Heart right ventricle (tissue), 16 donors: ENCODE measurements at regions not wholly inside any gene's neighbourhood (a gene's known extent, or its start where the extent isn't known, plus 50 kb on each side); places are given as distances from the start of the nearest gene placed in this dataset.

Source experiments
- ATAC-seq, 8 donors: fragments of 200-7000 bp; cut with Tn5 transposase; one replicate each; pipeline ENCODE4 v1.9.1; 2020; ENCODE audit warnings: mild to moderate bottlenecking in 8 of 8, moderate library complexity in 8 of 8, moderate number of reproducible peaks in 1 of 8
- DNase-seq, 2 donors: peaks; one replicate each; pipeline ENCODE4 v3.0.0-alpha.2; 2020
- H3K27ac ChIP-seq, 10 donors: fragments of 200-600 bp; sonication (generic) in 2 of 10; one replicate each; pipeline versions ENCODE4 v1.5.0 to v1.8.0; 2020 to 2022; ENCODE audit warnings: mild to moderate bottlenecking in 3 of 10
- H3K27me3 ChIP-seq, 7 donors: fragments of 200-600 bp; one replicate each; pipeline ENCODE4 v1.8.0; 2021 to 2022; ENCODE audit warnings: mild to moderate bottlenecking in 2 of 7
- H3K36me3 ChIP-seq, 9 donors: fragments of 200-600 bp; sonication (generic) in 1 of 9; one replicate each; pipeline versions ENCODE4 v1.5.0 to v1.8.0; 2020 to 2022; ENCODE audit warnings: mild to moderate bottlenecking in 2 of 9
- H3K4me1 ChIP-seq, 9 donors: fragments of 200-600 bp; sonication (generic) in 1 of 9; one replicate each; pipeline versions ENCODE4 v1.5.0 to v1.8.0; 2020 to 2022; ENCODE audit warnings: mild to moderate bottlenecking in 4 of 9
- H3K4me3 ChIP-seq, 10 donors: fragments of 200-600 bp; sonication (generic) in 2 of 10; one replicate each; pipeline versions ENCODE4 v1.5.0 to v1.8.0; 2020 to 2022; ENCODE audit warnings: mild to moderate bottlenecking in 7 of 10, moderate library complexity in 2 of 10
- H3K9me3 ChIP-seq, 11 donors: fragments of 200-600 bp in 10 of 11; sonication (generic) in 2 of 11; one replicate each; pipeline versions ENCODE4 v1.5.0 to v1.8.0; 2013 to 2022; ENCODE audit warnings: mild to moderate bottlenecking in 2 of 11, control low read depth in 1 of 11, moderate library complexity in 1 of 11
- WGBS, 2 donors: extraction: QIAGEN DNeasy Blood & Tissue Kit; methylation state at CpG; one replicate each; pipeline ENCODE4 v1.1.7; 2013; ENCODE audit warnings: inconsistent platforms in 1 of 2; 5-methylcytosine and 5-hydroxymethylcytosine counted together
- intact Hi-C, 10 donors: fragments of 100-400 bp; cut with DNase I; formaldehyde crosslinking; loops; one replicate each; pipeline versions ENCODE4 v1.11.1 to v1.14.2; 2022
- TF ChIP-seq, protein P1 (sequence below), 9 donors: fragments of 200-600 bp; sonication (generic) in 2 of 9; IDR thresholded peaks; one replicate each; pipeline versions ENCODE4 v1.5.0 to v1.8.0; 2021 to 2022; ENCODE audit warnings: antibody characterized with exemption in 9 of 9, mild to moderate bottlenecking in 5 of 9, moderate library complexity in 1 of 9
- donor health status: Arrhythmogenic right ventricular cardiomyopathy.
- donor health status: ischemic (EF 13 %, LVEDD 7.1; RV severe dilation, severe dysfunction).
- donor health status: healthy with polysubstance abuse.
- donor health status: DM: no; HTN: yes; CAD: no.
- donor health status: DM: no; HTN: no; CAD: no.
- donor health status: ischemic (EF 25% LVEDD 6.9; RV normal size, moderate dysfunction).
- donor health status: ischemic (EF 25% LVEDD 5.7; RV mildly dilated, moderate dysfunction).
- donor health status: healthy.
- donor health status: DM: yes; HTN: yes; CAD: no.
- donor health status: Ischemic cardiomyopathy.
- donor health status: ischemic (EF 35%, LVEDD 5.7; RV mildly dilated, moderate dysfunction).
- donor health status: nonischemic (EF 11% LVEDD 7.7; RV severe dilation, severe dysfunction).
- donor health status: DM: yes; HTN: yes; CAD: no.
- donor health status: PGD.
- donor health status: ischemic (EF 29% LVEDD 5.4; RV normal size, mild dysfunction).
- donor health status: nonischemic (EF 23%, LVEDD 6.1; RV moderate dilation, normal function).

DNA sequence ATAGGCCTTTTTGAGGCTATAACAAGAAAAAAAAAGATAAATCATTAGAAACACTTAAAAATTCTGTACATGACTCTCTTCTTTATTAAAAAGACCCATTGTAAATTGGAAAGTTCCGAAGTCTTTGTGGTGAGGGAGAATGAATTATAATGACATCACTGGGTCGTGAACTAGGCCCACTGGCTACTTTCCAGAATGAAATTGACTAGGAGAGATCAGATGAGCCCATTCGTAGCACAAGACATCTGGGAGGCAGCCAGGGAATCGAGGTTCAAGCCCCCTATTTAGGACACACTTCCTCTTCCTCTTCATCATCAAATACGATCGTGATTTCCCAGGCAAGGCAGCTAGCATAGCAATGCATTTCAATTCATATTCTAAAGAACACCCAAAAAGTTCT is 889.8 kb upstream of the NR2F2 start:
- DNase-seq, result peak in 1 of 2 donors; percentile 55

DNA sequence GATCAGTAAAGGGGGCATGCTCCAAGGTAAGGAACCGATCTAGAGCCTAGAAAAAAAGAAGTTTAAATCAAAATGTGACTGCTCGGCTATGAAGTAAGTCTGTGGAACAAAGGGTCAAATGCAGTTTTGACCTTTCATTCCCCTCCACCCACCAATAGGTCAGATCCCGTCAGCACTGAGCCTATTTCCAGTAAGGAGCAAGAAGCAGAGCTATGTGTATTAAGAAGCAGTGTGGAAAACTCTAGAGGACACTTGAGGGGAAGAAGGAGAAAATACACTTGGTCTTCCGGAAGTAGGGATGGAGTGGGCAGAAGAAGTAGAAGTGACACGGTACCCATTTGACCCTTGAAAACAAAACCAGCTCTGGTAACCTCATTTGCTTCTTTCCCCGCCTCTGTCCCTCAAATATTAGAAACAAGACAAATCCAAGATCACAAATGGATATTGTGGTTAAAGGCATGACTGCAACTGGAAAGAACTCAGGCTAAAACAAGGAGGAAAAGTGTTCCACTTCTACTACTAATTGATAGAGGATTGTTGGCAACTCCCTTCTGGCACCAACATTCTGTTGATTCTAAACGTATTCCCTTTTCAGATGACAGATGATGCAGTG is 888.3 kb upstream of the NR2F2 start:
- Histone ChIP-seq H3K4me3 (no peak overlapping the region), H3K4me1 (peaks cover 0 to 30% (median 10%) of the 10 kb centered on the region in 9 donors), H3K9me3 (no peaks in the 10 kb centered on the region), H3K36me3 (no peaks in the 10 kb centered on the region), H3K27ac (peak overlapping the region; percentile 20 to 74 (median 50)), H3K27me3 (no peaks in the 10 kb centered on the region)
- 80 to 83% methylated on average over 7 of the region's 7 CpGs for WGBS, 2 donors
- ATAC-seq (peak in 7 of 8 donors; percentile 53 to 75 (median 68)), DNase-seq (no peak)
- intact Hi-C loops, result no loop called here
- TF ChIP-seq, protein P1, sequence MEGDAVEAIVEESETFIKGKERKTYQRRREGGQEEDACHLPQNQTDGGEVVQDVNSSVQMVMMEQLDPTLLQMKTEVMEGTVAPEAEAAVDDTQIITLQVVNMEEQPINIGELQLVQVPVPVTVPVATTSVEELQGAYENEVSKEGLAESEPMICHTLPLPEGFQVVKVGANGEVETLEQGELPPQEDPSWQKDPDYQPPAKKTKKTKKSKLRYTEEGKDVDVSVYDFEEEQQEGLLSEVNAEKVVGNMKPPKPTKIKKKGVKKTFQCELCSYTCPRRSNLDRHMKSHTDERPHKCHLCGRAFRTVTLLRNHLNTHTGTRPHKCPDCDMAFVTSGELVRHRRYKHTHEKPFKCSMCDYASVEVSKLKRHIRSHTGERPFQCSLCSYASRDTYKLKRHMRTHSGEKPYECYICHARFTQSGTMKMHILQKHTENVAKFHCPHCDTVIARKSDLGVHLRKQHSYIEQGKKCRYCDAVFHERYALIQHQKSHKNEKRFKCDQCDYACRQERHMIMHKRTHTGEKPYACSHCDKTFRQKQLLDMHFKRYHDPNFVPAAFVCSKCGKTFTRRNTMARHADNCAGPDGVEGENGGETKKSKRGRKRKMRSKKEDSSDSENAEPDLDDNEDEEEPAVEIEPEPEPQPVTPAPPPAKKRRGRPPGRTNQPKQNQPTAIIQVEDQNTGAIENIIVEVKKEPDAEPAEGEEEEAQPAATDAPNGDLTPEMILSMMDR (IDR thresholded peaks at IDR 0.05), result no peak

More for the DNA sequence above, 889.8 kb upstream of the NR2F2 start:
- ATAC-seq, result peak in 6 of 8 donors; percentile 35 to 69 (median 49)
- Histone ChIP-seq H3K27me3 (no peaks in the 10 kb centered on the region), H3K4me3 (no peak overlapping the region), H3K4me1 (peaks cover 0 to 30% (median 6%) of the 10 kb centered on the region in 9 donors), H3K27ac (peak overlapping the region in 9 of 10 donors; percentile 2 to 74 (median 56)), H3K36me3 (no peaks in the 10 kb centered on the region), H3K9me3 (no peaks in the 10 kb centered on the region)
- 49 to 52% methylated on average over 6 of the region's 6 CpGs for WGBS, 2 donors
- TF ChIP-seq, protein P1 (IDR thresholded peaks at IDR 0.05), result no peak
- intact Hi-C loops, result no loop called here

DNA sequence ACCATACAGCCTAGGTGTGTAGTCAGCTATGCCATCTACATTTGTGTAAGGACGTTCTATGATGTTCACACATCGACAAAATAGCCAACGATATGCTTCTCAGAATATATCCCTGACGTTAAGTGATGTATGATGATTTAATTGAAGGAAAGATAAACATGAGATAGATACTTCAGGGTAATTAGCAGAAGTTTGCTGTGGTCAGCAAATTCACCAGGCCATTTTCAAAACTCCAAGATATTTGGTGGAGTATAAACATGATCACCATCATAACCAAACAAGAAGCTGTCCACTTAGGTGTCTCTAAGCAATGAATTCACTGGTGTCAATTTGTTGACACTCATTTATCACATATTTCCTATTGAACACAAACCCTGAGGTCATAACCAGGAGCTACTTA is 885.6 kb upstream of the NR2F2 start:
- WGBS, 2 donors, result 92 to 96% methylated on average over 4 of the region's 4 CpGs
- Histone ChIP-seq H3K36me3 (no peaks in the 10 kb centered on the region), H3K27ac (no peak overlapping the region), H3K9me3 (no peaks in the 10 kb centered on the region), H3K4me1 (peaks cover 0 to 23% (median 10%) of the 10 kb centered on the region in 9 donors), H3K4me3 (no peak overlapping the region), H3K27me3 (no peaks in the 10 kb centered on the region)
- ATAC-seq (no peak), DNase-seq (no peak)
- intact Hi-C loops, result no loop called here
- TF ChIP-seq, protein P1 (IDR thresholded peaks at IDR 0.05), result no peak

- WGBS, 2 donors, result 49 to 56% methylated on average over 2 of the region's 2 CpGs
- Histone ChIP-seq H3K27me3 (no peaks in the 10 kb centered on the region), H3K27ac (peak overlapping the region in 1 of 10 donors; percentile 23), H3K4me3 (no peak overlapping the region), H3K9me3 (no peaks in the 10 kb centered on the region), H3K4me1 (peaks cover 0 to 6% (median 0%) of the 10 kb centered on the region in 9 donors), H3K36me3 (no peaks in the 10 kb centered on the region)
- intact Hi-C loops, result no loop called here
- DNase-seq (no peak), ATAC-seq (peak in 2 of 8 donors; percentile 26 to 38)
- TF ChIP-seq, protein P1 (IDR thresholded peaks at IDR 0.05), result no peak
Observed at GRCh38 chr15:95446854-95447253, 883.6 kb upstream of the NR2F2 start.
